Vagina (tissue), 2 donors: ENCODE measurements at regions not wholly inside any gene's neighbourhood (a gene's known extent, or its start where the extent isn't known, plus 50 kb on each side); places are given as distances from the start of the nearest gene placed in this dataset.

Experiments
- CTCF ChIP-seq, 3 experiments: fragments of 450-650 bp in 2 of 3; fragments of 200-600 bp in 1 of 3; sonication (generic) in 1 of 3; IDR thresholded peaks; one replicate each; pipeline ENCODE4 v1.5.1; 2017 to 2019; ENCODE audit warnings: antibody characterized with exemption in 3 of 3, mild to moderate bottlenecking in 2 of 3, moderate library complexity in 2 of 3
- POLR2A ChIP-seq, 2 donors: fragments of 450-650 bp; IDR thresholded peaks; one replicate each; pipeline ENCODE4 v1.6.1; 2017; ENCODE audit warnings: antibody characterized with exemption in 2 of 2, mild to moderate bottlenecking in 2 of 2, moderate library complexity in 2 of 2
- POLR2AphosphoS5 ChIP-seq, 2 donors: sonication (generic); formaldehyde crosslinking; IDR thresholded peaks; one replicate each; pipeline ENCODE4 v1.9.0; 2017; ENCODE audit warnings: antibody characterized with exemption in 2 of 2, mild to moderate bottlenecking in 2 of 2, low read depth in 1 of 2; ENCODE audit not compliant: insufficient read depth in 1 of 2

GRCh38 chr6:115631028-115631427 is 429.7 kb downstream of the FRK start:
- no peak for TF ChIP-seq POLR2A (IDR thresholded peaks at IDR 0.05)
- no peak for TF ChIP-seq POLR2AphosphoS5 (IDR thresholded peaks at IDR 0.05; ENCODE audit: insufficient read depth in 1 of 2, low read depth in 1 of 2)
- no peak for TF ChIP-seq CTCF (IDR thresholded peaks at IDR 0.05)
